ENCODE measurements at regions not wholly inside any gene's neighbourhood (a gene's known extent, or its start where the extent isn't known, plus 50 kb on each side); places are given as distances from the start of the nearest gene placed in this dataset.
"Not testable (repeated sequence)": the region's sequence is repeated elsewhere in the genome, so short reads cannot be mapped to it uniquely, and the experiment has no call there.

DNA sequence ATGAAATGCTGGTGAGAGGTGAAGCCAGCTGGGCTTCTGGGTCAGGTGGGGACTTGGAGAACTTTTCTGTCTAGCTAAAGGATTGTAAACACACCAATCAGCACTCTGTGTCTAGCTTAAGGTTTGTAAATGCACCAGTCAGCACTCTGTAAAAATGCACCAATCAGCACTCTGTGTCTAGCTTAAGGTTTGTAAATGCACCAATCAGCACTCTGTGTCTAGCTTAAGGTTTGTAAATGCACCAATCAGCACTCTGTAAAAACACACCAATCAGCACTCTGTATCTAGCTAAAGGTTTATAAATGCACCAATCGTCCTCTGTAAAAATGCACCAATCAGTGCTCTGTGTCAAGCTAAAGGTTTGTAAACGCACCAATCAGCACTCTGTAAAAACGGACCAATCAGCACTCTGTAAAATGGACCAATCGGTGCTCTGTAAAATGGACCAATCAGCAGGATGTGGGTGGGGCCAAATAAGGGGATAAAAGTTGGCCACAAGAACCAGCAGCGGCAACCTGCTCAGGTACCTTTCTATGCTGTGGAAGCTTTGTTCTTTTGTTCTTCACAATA, 127.4 kb downstream of the COPRS start:
- DNase-seq; ATAC-seq; H3K27ac Mint-ChIP-seq; H3K4me1 Mint-ChIP-seq; CTCF ChIA-PET; H3K36me3 Mint-ChIP-seq (ENCODE audit: low read depth); H3K27me3 Mint-ChIP-seq; H3K4me3 Mint-ChIP-seq; intact Hi-C loops (cut with DNase I, micrococcal nuclease); POLR2A ChIA-PET; H3K9me3 Mint-ChIP-seq (ENCODE audit: low read depth): not testable (repeated sequence)

DNA sequence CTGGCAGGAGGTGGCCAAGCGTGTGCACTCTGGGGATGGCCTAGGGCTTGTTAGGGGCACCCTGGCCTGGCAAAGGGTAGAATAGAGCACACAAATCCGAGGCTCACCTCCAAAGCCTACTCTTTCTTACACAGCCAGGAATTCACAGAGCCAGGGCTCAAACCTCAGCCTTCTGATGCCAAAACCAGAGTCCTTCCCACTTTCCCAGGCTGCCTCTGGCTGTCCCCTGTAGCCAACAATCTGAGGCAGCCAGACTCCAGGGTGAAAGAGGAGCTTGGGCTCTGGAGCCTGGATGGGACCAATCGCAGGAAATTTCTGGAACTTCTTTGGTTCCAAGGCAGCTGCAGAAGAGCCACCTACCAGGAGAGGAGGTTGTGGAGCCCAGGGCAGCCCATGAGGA, 127.9 kb downstream of the COPRS start:
- no peak for DNase-seq
- Mint-ChIP-seq H3K27ac (no peak overlapping the region), H3K36me3 (ENCODE audit: low read depth) (no peaks in the 10 kb centered on the region), H3K27me3 (peaks cover 2% of the 10 kb centered on the region), H3K9me3 (ENCODE audit: low read depth) (no peaks in the 10 kb centered on the region), H3K4me3 (no peak overlapping the region), H3K4me1 (no peaks in the 10 kb centered on the region)
- intact Hi-C loops (cut with DNase I, micrococcal nuclease): no loop called here
- ChIA-PET POLR2A (interaction anchor here (0.6 kb wide), 1 partner anchor 54 kb away, joined by 3 read pairs; no protein-coding TSS in a partner anchor), CTCF (no interaction called here)
- no peak for ATAC-seq

DNA sequence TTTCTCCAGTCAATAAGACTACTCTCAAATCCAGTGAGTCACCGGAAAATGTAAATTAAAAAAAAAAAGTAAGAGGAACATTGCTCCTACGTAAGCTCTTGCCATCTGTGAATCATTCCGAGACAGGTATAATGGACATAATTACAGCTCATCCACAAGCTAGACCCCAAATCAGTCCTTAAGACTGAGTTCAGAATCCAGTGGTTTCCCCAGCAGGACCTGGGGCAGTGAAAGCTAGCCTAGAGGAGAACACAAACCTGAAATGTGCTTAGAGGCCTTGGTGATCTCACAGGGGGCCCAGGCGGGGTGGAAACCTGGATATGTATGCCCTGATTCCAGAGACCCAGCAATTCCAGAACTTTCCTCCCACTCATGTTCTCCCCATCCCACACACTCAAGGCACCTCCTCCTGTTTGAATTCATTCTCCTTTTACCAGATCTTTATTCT, 132.0 kb downstream of the COPRS start:
- ATAC-seq (peak; percentile 51), DNase-seq (no peak)
- H3K9me3 Mint-ChIP-seq (ENCODE audit: low read depth): no peaks in the 10 kb centered on the region
- no peaks in the 10 kb centered on the region for H3K4me1 Mint-ChIP-seq
- H3K27ac Mint-ChIP-seq: no peak overlapping the region
- CTCF ChIA-PET: no interaction called here
- no peak overlapping the region for H3K4me3 Mint-ChIP-seq
- POLR2A ChIA-PET: no interaction called here
- H3K36me3 Mint-ChIP-seq (ENCODE audit: low read depth): no peaks in the 10 kb centered on the region
- no peaks in the 10 kb centered on the region for H3K27me3 Mint-ChIP-seq
- intact Hi-C loops (cut with DNase I, micrococcal nuclease): no loop called here

DNA sequence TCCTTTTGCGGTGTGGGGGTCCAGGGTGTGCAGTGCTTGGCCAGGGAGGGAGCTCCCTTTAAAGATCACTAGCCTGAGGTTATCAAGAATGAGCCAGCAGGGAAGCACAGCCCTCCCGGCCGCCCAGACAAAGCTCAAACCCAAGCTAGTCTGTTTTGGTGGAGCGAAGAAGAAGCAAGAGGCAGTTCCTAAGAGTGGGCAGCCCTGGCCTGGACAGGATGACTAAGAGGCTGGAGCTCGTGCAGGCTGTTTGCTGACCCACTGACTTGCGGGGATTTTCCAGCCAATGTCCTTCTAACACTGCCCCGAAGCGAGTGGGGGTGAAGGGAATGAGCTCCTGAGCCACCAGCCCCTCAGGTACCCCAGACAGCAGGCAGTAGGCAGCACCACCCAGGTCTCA, 134.4 kb downstream of the COPRS start:
- ChIA-PET POLR2A (no interaction called here), CTCF (interaction anchor here (0.6 to 0.8 kb wide), 2 partner anchors 8 to 192 kb away, joined by 3 read pairs; no protein-coding TSS in a partner anchor)
- H3K4me1 Mint-ChIP-seq: no peaks in the 10 kb centered on the region
- H3K27ac Mint-ChIP-seq: no peak overlapping the region
- H3K27me3 Mint-ChIP-seq: peaks cover 6% of the 10 kb centered on the region
- ATAC-seq (no peak), DNase-seq (no peak)
- H3K36me3 Mint-ChIP-seq (ENCODE audit: low read depth): no peaks in the 10 kb centered on the region
- intact Hi-C loops (cut with DNase I, micrococcal nuclease): no loop called here
- no peak overlapping the region for H3K4me3 Mint-ChIP-seq
- H3K9me3 Mint-ChIP-seq (ENCODE audit: low read depth): no peaks in the 10 kb centered on the region

DNA sequence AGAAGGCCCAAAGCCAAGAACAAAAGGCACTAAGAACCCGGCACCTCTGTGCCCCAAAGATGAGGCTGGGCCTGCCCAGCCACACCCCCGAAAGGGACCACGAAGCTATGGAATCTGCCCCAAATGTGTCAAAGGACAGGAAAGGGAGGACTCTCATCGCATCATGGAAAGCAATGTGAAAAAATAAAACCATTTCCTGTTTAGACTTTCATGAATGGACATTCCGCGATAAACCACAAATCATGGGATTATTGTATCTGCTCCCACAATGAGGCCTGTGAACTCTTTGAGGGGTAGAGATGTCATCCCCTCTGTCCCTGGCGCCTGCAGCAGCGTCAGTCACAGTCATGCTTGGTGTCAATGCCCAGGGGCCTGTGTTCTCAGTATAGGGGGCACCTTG, 135.0 kb downstream of the COPRS start:
- intact Hi-C loops (cut with DNase I, micrococcal nuclease): no loop called here
- POLR2A ChIA-PET: no interaction called here
- H3K4me3 Mint-ChIP-seq: no peak overlapping the region
- no peak for ATAC-seq
- CTCF ChIA-PET: no interaction called here
- H3K36me3 Mint-ChIP-seq (ENCODE audit: low read depth): no peaks in the 10 kb centered on the region
- DNase-seq: no peak
- H3K4me1 Mint-ChIP-seq: no peaks in the 10 kb centered on the region
- no peaks in the 10 kb centered on the region for H3K9me3 Mint-ChIP-seq (ENCODE audit: low read depth)
- H3K27ac Mint-ChIP-seq: no peak overlapping the region
- peaks cover 6% of the 10 kb centered on the region for H3K27me3 Mint-ChIP-seq

- H3K27me3 Mint-ChIP-seq: peaks cover 6% of the 10 kb centered on the region
- CTCF ChIA-PET: interaction anchor here (0.6 kb wide), 2 partner anchors 88 to 179 kb away, joined by 3 read pairs; partner anchors contain the start of gene UTP6
- H3K36me3 Mint-ChIP-seq (ENCODE audit: low read depth): no peaks in the 10 kb centered on the region
- H3K27ac Mint-ChIP-seq: no peak overlapping the region
- no peaks in the 10 kb centered on the region for H3K4me1 Mint-ChIP-seq
- intact Hi-C loops (cut with DNase I, micrococcal nuclease): no loop called here
- DNase-seq (no peak), ATAC-seq (no peak)
- no peaks in the 10 kb centered on the region for H3K9me3 Mint-ChIP-seq (ENCODE audit: low read depth)
- POLR2A ChIA-PET: no interaction called here
- H3K4me3 Mint-ChIP-seq: no peak overlapping the region
These were observed 136.6 kb downstream of the COPRS start for GRCh38 chr17:31722251-31723056.

- ChIA-PET CTCF (interaction anchor here (0.7 kb wide), 1 partner anchor 121 kb away, joined by 4 read pairs; no protein-coding TSS in a partner anchor), POLR2A (no interaction called here)
- Mint-ChIP-seq H3K9me3 (ENCODE audit: low read depth) (no peaks in the 10 kb centered on the region), H3K36me3 (ENCODE audit: low read depth) (no peaks in the 10 kb centered on the region), H3K4me3 (no peak overlapping the region), H3K4me1 (no peaks in the 10 kb centered on the region), H3K27me3 (peaks cover 6% of the 10 kb centered on the region), H3K27ac (no peak overlapping the region)
- intact Hi-C loops (cut with DNase I, micrococcal nuclease): no loop called here
- ATAC-seq (no peak), DNase-seq (no peak)
These were observed 137.6 kb downstream of the COPRS start for GRCh38 chr17:31721291-31722025.

GRCh38 chr17:31717251-31717650, 141.8 kb downstream of the COPRS start:
- H3K4me1 Mint-ChIP-seq; H3K27ac Mint-ChIP-seq; POLR2A ChIA-PET; ATAC-seq; H3K27me3 Mint-ChIP-seq; H3K9me3 Mint-ChIP-seq (ENCODE audit: low read depth); H3K36me3 Mint-ChIP-seq (ENCODE audit: low read depth); DNase-seq; H3K4me3 Mint-ChIP-seq: not testable (repeated sequence)
- CTCF ChIA-PET: interaction anchor here (0.7 to 0.8 kb wide), 2 partner anchors 107 to 978 kb away, joined by 3 to 5 read pairs; no protein-coding TSS in a partner anchor
- intact Hi-C loops (cut with DNase I, micrococcal nuclease): loop anchor here in 1 of 2 experiments (10.0 kb wide), 1 partner anchor 108 kb away; no protein-coding TSS in a partner anchor

GRCh38 chr17:31715446-31715845, 143.6 kb downstream of the COPRS start:
- Mint-ChIP-seq H3K27ac (no peak overlapping the region), H3K36me3 (ENCODE audit: low read depth) (no peaks in the 10 kb centered on the region), H3K4me3 (no peak overlapping the region), H3K4me1 (no peaks in the 10 kb centered on the region), H3K27me3 (peaks cover 2% of the 10 kb centered on the region), H3K9me3 (ENCODE audit: low read depth) (no peaks in the 10 kb centered on the region)
- no peak for ATAC-seq
- intact Hi-C loops (cut with DNase I, micrococcal nuclease): loop anchor here in 1 of 2 experiments (10.0 kb wide), 1 partner anchor 109 kb away; no protein-coding TSS in a partner anchor
- ChIA-PET CTCF (interaction anchor here (0.7 kb wide), 1 partner anchor 499 kb away, joined by 4 read pairs; no protein-coding TSS in a partner anchor), POLR2A (no interaction called here)
- DNase-seq: peak; percentile 10

DNA sequence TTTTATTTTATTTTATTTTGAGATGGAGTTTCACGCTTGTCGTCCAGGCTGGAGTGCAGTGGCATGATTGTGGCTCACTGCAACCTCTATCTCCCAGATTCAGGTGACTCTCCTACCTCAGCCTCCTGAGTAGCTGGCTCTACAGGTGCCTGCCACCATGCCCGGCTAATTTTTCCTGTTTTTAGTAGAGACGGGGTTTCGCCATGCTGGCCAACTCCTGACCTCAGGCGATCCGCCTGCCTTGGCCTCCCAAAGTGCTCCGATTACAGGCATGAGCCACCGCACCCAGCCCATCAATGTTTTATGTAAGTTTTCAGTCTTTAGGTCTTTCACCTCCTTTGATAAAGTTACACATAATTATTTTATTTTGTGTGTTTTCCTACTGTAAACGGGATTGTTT, 154.6 kb downstream of the COPRS start:
- H3K36me3 Mint-ChIP-seq (ENCODE audit: low read depth): no peaks in the 10 kb centered on the region
- H3K27me3 Mint-ChIP-seq: peaks cover 15% of the 10 kb centered on the region

DNA sequence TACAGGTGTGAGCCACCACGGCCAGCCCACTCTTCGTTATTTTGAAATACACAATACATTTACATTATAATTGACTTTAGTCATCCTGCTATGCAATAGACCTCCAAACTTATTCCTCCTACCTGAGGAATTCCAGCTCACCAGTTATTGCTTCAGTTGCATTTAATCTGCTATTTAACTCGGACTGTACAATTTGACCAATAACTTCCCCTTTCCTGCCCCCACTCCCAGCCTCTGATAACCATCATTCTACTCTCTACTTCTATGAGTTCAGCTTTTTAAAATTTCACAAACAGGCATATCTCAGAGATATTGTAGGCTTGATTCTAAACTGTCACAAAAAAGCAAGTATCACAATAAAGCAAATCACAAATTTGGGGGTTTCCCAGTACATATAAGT, 157.0 kb downstream of the COPRS start:
- DNase-seq (no peak), ATAC-seq (no peak)
- intact Hi-C loops (cut with DNase I, micrococcal nuclease): no loop called here
- Mint-ChIP-seq H3K4me1 (no peaks in the 10 kb centered on the region), H3K27me3 (peaks cover 15% of the 10 kb centered on the region), H3K27ac (no peak overlapping the region), H3K4me3 (no peak overlapping the region), H3K9me3 (ENCODE audit: low read depth) (no peaks in the 10 kb centered on the region), H3K36me3 (ENCODE audit: low read depth) (no peaks in the 10 kb centered on the region)
- CTCF ChIA-PET: no interaction called here
- POLR2A ChIA-PET: no interaction called here

More for the DNA sequence above, 154.6 kb downstream of the COPRS start:
- no peak for ATAC-seq
- no peaks in the 10 kb centered on the region for H3K9me3 Mint-ChIP-seq (ENCODE audit: low read depth)
- no peaks in the 10 kb centered on the region for H3K4me1 Mint-ChIP-seq
- no peak overlapping the region for H3K27ac Mint-ChIP-seq
- no peak overlapping the region for H3K4me3 Mint-ChIP-seq
- intact Hi-C loops (cut with DNase I, micrococcal nuclease): no loop called here
- POLR2A ChIA-PET: interaction anchor here (0.6 kb wide), 1 partner anchor 382 kb away, joined by 8 read pairs; no protein-coding TSS in a partner anchor
- DNase-seq: no peak
- CTCF ChIA-PET: no interaction called here

Measured in activated CD4-positive, alpha-beta T cell treated with anti-CD3 and anti-CD28 coated beads for 36 hours (primary cell).